ENCODE measurements at regions not wholly inside any gene's neighbourhood (a gene's known extent, or its start where the extent isn't known, plus 50 kb on each side); places are given as distances from the start of the nearest gene placed in this dataset.
"Not testable (repeated sequence)": the region's sequence is repeated elsewhere in the genome, so short reads cannot be mapped to it uniquely, and the experiment has no call there.

DNA sequence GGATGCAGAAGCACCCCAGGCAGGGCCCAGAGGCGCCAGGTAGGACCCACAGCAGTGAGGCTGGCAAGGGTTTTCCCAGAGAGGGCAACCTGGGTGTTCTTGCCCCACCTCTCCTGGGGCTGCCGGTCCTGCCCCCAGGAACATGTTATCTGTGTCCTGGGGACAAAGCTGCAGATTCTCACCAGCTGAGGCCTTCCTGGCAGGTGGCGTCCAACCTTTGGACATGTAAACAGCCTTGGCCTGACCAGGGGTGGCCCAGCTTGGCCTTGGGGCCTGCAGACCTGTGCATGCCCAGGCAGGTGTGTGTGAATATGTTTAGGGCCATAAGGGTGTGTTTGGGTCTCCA, 101.8 kb upstream of the LARP1 start:
- Histone ChIP-seq H3K9me3 (ENCODE audit: control insufficient read depth, low read length) (no peaks in the 10 kb centered on the region), H3K4me1 (ENCODE audit: control insufficient read depth, insufficient read depth, low read length) (peaks cover 8% of the 10 kb centered on the region), H3K4me3 (ENCODE audit: low read length) (no peak overlapping the region), H3K27ac (ENCODE audit: low read length) (no peak overlapping the region), H3K27me3 (ENCODE audit: control insufficient read depth, insufficient read depth) (no peaks in the 10 kb centered on the region)
- peak in 1 of 3 donors; percentile 56 for DNase-seq
- ATAC-seq: peak in 1 of 2 donors; percentile 7
- WGBS: 95% methylated on average over 3 of the region's 3 CpGs
- intact Hi-C loops (cut with DNase I): loop anchor here in 2 of 4 donors (5.0 kb wide), 2 partner anchors 104 to 159 kb away; partner anchors contain the start of gene LARP1 (in 1 of the 2)

DNA sequence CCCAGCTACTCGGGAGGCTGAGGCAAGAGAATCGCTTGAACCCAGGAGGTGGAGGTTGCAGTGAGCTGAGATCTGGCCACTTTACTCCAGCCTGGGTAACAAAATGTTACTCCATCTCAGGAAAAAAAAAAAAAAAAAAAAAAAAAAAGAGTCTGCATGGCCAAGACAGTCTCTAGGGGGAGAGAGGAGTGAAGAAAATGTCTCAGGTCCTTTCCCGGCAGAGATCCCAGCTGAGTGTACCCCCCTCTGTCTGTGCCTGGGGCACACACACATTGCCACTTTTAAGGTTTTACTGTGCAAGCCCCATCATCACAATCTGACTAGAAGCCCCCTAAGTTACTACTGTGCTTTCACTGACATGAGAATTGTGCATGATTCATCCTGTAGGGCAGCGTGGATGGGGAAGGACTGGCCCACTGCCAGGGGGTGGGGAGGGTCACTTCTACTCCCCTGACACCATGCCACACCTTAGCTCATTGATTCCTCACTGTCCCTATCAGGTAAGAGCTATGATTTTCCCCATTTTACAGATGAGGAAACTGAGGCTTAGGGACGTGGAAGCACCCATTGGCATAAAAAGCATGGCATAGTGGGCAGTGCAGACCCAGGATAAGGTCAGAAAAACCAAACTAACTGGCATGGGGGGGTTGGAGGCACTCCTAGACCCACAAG, 102.3 kb upstream of the LARP1 start:
- no peak for DNase-seq
- intact Hi-C loops (cut with DNase I): loop anchor here in 2 of 4 donors (5.0 kb wide), 2 partner anchors 104 to 159 kb away; partner anchors contain the start of gene LARP1 (in 1 of the 2)
- Histone ChIP-seq H3K4me1 (ENCODE audit: control insufficient read depth, insufficient read depth, low read length) (peaks cover 8% of the 10 kb centered on the region), H3K27me3 (ENCODE audit: control insufficient read depth, insufficient read depth) (no peaks in the 10 kb centered on the region), H3K9me3 (ENCODE audit: control insufficient read depth, low read length) (no peaks in the 10 kb centered on the region), H3K27ac (ENCODE audit: low read length) (no peak overlapping the region), H3K4me3 (ENCODE audit: low read length) (no peak overlapping the region)
- 73% methylated on average over 5 of the region's 5 CpGs for WGBS
- ATAC-seq: no peak

DNA sequence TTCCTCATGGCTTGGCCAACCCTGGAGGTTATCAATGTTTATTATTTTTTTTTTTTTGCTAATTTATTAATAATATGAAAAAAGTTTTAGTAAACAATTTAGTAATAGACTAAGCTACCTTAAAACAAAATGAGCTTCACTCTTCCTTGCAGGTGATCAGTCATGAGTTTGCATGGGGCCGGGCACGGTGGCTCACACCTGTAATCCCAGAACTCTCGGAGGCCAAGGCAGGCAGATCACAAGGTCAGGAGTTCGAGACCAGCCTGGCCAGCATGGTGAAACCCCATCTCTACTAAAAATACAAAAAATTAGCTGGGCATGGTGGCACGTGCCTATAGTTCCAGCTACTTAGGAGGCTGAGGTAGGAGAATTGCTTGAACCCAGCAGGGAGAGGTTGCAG, 103.4 kb upstream of the LARP1 start:
- intact Hi-C loops (cut with DNase I): loop anchor here in 2 of 4 donors (2.0 to 5.0 kb wide), 3 partner anchors 106 to 161 kb away; partner anchors contain the start of gene LARP1 (in 1 of the 2)
- H3K9me3 ChIP-seq (ENCODE audit: control insufficient read depth, low read length); H3K4me1 ChIP-seq (ENCODE audit: control insufficient read depth, insufficient read depth, low read length); H3K27ac ChIP-seq (ENCODE audit: low read length); DNase-seq; ATAC-seq; H3K4me3 ChIP-seq (ENCODE audit: low read length); H3K27me3 ChIP-seq (ENCODE audit: control insufficient read depth, insufficient read depth): not testable (repeated sequence)
- 90% methylated on average over 5 of the region's 5 CpGs for WGBS

DNA sequence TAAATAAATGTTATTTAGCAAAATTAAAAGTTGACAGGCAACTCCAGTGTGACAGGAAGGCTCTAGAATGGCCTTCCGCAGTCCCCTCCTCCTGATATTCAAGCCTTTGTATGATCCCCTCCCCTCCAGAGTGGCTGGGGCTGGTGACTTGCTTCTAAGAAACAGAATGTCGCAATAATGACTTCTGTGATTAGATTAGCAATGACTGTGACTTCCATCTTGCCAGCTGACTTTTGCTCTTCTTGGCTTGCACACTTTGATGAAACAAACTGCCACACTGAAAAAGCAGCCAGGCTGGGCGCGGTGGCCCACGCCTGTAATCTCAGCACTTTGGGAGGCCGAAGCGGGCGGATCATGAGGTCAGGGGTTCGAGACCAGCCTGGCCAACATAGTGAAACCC, 106.5 kb upstream of the LARP1 start:
- Histone ChIP-seq H3K4me3 (ENCODE audit: low read length) (no peak overlapping the region), H3K9me3 (ENCODE audit: control insufficient read depth, low read length) (no peaks in the 10 kb centered on the region), H3K4me1 (ENCODE audit: control insufficient read depth, insufficient read depth, low read length) (peaks cover 1% of the 10 kb centered on the region), H3K27ac (ENCODE audit: low read length) (no peak overlapping the region), H3K27me3 (ENCODE audit: control insufficient read depth, insufficient read depth) (no peaks in the 10 kb centered on the region)
- DNase-seq (peak; percentile 66 to 80 (median 74)), ATAC-seq (peak; percentile 69 to 71)
- intact Hi-C loops (cut with DNase I): no loop called here
- WGBS: 77% methylated on average over 9 of the region's 9 CpGs

DNA sequence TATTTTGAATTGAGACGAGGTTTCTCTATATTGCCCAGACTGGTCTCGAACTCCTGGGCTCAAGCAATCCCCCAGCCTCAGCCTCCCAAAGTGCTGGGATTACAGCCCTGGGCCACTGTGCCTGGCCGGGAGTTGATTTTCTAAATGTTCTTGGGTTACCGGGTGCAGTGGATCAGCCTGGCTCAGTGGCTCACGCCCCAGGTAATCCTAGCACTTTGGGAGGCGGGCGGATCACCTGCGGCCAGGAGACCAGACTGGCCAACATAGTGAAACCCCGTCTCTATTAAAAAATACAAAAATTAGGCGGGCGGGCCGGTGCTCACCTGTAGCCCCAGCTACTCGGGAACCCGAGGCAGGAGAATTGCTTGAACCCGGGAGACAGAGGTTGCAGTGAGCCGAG, 106.9 kb upstream of the LARP1 start:
- no peak overlapping the region for H3K27ac ChIP-seq (ENCODE audit: low read length)
- H3K4me3 ChIP-seq (ENCODE audit: low read length): no peak overlapping the region
- DNase-seq (peak in 2 of 3 donors; percentile 62 to 66), ATAC-seq (no peak)
- intact Hi-C loops (cut with DNase I): no loop called here
- no peaks in the 10 kb centered on the region for H3K27me3 ChIP-seq (ENCODE audit: control insufficient read depth, insufficient read depth)
- WGBS: 89% methylated on average over 16 of the region's 16 CpGs
- no peaks in the 10 kb centered on the region for H3K9me3 ChIP-seq (ENCODE audit: control insufficient read depth, low read length)
- no peaks in the 10 kb centered on the region for H3K4me1 ChIP-seq (ENCODE audit: control insufficient read depth, insufficient read depth, low read length)

DNA sequence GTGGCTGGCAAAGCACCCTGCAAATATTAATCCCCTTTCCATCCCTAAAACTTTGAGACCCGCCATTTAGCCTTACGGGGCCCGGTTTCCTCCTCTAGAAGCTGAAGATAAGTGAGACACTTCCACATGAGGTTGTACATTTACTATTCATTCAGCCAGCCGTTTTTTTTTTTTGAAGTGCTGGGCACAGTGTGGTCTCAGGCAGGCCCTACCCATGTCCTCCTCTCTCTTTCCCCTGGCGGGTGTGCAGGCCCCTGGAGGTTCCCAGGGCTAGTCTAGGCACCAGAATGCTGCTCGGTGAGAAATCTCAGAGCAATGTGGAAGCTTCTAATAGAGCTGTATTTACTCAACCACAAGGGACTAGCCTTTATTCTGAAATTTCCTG, 107.4 kb upstream of the LARP1 start:
- H3K4me1 ChIP-seq (ENCODE audit: control insufficient read depth, insufficient read depth, low read length): no peaks in the 10 kb centered on the region
- peak overlapping the region; percentile 46 for H3K4me3 ChIP-seq (ENCODE audit: low read length)
- intact Hi-C loops (cut with DNase I): no loop called here
- DNase-seq: no peak
- H3K27me3 ChIP-seq (ENCODE audit: control insufficient read depth, insufficient read depth): no peaks in the 10 kb centered on the region
- WGBS: 47% methylated on average over 6 of the region's 6 CpGs
- no peak overlapping the region for H3K27ac ChIP-seq (ENCODE audit: low read length)
- ATAC-seq: peak; percentile 30 to 37
- no peaks in the 10 kb centered on the region for H3K9me3 ChIP-seq (ENCODE audit: control insufficient read depth, low read length)

DNA sequence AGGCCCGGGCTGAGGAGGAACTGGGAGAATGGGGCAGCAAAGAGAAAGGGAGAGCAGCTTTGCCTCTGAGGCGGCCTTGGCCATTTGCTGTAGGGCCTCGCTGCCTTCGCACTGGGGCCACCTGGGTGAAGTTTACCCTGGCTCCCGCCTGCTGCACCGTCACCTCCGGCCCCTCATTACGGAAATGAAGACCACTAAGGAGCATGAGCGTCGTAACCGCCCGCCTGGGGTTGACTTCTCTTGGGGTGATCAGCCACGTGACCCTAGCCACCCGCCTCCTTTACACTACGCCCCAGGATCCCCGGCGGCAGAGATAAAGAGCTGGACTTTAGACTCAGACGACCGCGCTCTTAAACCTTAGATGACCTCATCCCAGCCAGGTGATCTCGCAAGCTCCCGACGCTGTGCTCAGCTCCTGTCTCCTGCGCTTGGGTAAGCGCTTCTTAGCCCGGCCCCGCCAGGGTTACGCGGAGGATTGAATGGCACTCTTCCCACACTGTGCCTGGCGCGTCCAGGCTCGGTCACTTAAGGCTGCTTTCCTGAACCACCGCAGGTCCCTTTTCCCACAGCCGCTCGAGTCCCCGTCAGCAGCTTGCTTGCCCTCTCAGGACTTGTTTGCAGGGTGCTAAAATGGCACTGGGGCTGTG, 107.9 kb upstream of the LARP1 start:
- H3K4me3 ChIP-seq (ENCODE audit: low read length): peak overlapping the region; percentile 46
- H3K27ac ChIP-seq (ENCODE audit: low read length): no peak overlapping the region
- H3K4me1 ChIP-seq (ENCODE audit: control insufficient read depth, insufficient read depth, low read length): no peaks in the 10 kb centered on the region
- 7% methylated on average over 36 of the region's 36 CpGs for WGBS
- peak; percentile 69 to 73 for ATAC-seq
- no peaks in the 10 kb centered on the region for H3K9me3 ChIP-seq (ENCODE audit: control insufficient read depth, low read length)
- intact Hi-C loops (cut with DNase I): no loop called here
- DNase-seq: peak; percentile 43 to 79 (median 67)
- H3K27me3 ChIP-seq (ENCODE audit: control insufficient read depth, insufficient read depth): no peaks in the 10 kb centered on the region

DNA sequence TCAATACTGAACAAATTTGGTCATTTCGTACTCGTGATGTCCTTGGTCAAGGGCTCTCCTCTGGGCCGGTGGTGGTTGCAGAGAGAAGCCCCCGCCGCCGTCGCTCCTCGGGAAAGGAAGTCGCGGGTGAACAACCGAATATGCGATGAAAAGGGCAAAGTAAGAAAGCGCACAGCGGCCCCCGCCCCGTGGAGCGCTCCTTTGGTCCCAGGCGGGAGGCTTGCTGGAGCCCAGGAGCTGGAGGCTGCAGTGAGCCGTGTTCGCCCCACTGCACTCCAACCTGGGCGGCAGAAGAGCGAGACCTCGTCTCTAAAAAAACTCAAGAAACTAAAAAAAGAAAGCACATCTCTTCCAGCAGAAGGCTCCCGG, 108.4 kb upstream of the LARP1 start:
- intact Hi-C loops (cut with DNase I): no loop called here
- WGBS: 45% methylated on average over 24 of the region's 24 CpGs
- H3K9me3 ChIP-seq (ENCODE audit: control insufficient read depth, low read length): no peaks in the 10 kb centered on the region
- H3K27ac ChIP-seq (ENCODE audit: low read length): no peak overlapping the region
- DNase-seq (peak in 1 of 3 donors; percentile 60), ATAC-seq (no peak)
- no peaks in the 10 kb centered on the region for H3K27me3 ChIP-seq (ENCODE audit: control insufficient read depth, insufficient read depth)
- H3K4me3 ChIP-seq (ENCODE audit: low read length): no peak overlapping the region
- H3K4me1 ChIP-seq (ENCODE audit: control insufficient read depth, insufficient read depth, low read length): no peaks in the 10 kb centered on the region

DNA sequence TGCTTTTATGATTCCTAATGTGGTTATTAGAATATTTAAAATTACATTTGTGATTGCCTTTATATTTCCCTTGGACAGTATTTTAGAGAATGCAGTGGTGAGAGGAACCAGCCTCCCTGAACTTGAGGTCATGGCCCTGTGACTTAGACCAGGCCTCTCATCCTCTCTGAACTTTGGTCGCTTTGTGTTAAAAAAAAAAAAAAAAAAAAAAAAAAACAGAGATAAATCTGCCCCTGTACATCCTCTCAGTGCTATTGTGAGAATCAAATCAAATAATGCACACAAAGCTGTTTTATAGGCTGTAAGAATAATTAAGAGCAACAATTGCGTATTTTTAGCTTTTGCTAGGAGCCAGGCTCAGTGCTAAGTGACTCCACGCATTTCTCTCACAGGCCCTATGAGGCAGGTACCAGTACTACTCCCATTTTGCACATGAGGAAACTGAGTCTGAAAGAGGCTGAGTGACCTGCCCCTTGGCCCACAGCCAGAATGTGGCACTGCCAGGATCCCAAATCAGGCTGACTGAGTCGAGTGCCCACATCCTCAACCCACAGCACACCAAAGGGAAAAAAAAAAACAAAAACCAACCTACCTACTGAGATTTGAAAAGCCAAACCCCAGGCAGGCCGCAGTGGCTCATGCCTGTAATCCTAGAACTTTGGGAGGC, 110.3 kb upstream of the LARP1 start:
- no peaks in the 10 kb centered on the region for H3K27me3 ChIP-seq (ENCODE audit: control insufficient read depth, insufficient read depth)
- no peak for ATAC-seq
- intact Hi-C loops (cut with DNase I): no loop called here
- H3K4me1 ChIP-seq (ENCODE audit: control insufficient read depth, insufficient read depth, low read length): no peaks in the 10 kb centered on the region
- H3K9me3 ChIP-seq (ENCODE audit: control insufficient read depth, low read length): no peaks in the 10 kb centered on the region
- WGBS: 90% methylated on average over 5 of the region's 5 CpGs
- H3K27ac ChIP-seq (ENCODE audit: low read length): no peak overlapping the region
- no peak overlapping the region for H3K4me3 ChIP-seq (ENCODE audit: low read length)
- DNase-seq: no peak

DNA sequence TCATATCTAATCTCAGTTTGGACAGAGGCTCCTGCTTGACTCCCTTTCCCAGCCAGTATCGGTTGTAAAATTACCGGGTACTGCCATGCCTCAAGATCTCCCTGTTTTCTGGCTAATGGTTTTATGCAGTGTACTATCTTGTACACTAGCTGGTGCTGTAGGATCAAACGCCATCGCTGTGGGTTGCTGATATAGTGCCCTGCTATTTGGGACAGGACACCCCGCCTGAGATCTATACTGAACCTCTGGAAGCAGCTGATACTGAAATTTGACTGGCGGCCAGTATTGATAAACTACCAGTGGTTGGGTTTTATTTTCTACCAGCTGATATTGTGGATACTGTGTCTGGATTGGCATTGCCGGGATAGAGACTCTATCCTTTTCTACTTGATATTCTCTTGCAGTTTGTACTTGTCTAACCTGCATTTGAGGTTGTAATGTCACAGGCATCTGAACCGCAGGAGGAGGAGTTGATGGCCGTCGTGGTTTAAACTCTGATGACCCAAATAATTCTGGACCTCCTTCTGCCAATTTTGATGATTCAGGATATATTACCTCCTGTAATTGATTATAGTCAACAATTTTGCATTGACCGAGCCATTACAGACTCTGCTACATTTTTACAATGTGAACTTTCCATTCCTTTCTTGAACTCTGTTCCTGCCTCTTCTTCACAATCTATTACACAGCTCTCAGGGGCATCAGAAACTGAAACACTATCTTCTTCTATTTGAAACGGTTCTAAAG, 112.5 kb upstream of the LARP1 start:
- 37% methylated on average over 12 of the region's 12 CpGs for WGBS
- Histone ChIP-seq H3K9me3 (ENCODE audit: control insufficient read depth, low read length) (no peaks in the 10 kb centered on the region), H3K27ac (ENCODE audit: low read length) (no peak overlapping the region), H3K4me3 (ENCODE audit: low read length) (no peak overlapping the region), H3K27me3 (ENCODE audit: control insufficient read depth, insufficient read depth) (no peaks in the 10 kb centered on the region), H3K4me1 (ENCODE audit: control insufficient read depth, insufficient read depth, low read length) (no peaks in the 10 kb centered on the region)
- intact Hi-C loops (cut with DNase I): no loop called here
- DNase-seq (no peak), ATAC-seq (peak; percentile 66 to 91)

All from right cardiac atrium (tissue), 5 donors.